IPS-20b (cell line): ENCODE measurements at regions not wholly inside any gene's neighbourhood (a gene's known extent, or its start where the extent isn't known, plus 50 kb on each side); places are given as distances from the start of the nearest gene placed in this dataset.

Experiments used
- H3K27ac ChIP-seq: one replicate; pipeline ENCODE4 v1.5.1; 2013; ENCODE audit warnings: low read length
- H3K27me3 ChIP-seq: 2 replicates; pipeline ENCODE4 v1.6.1; 2013; ENCODE audit warnings: mild to moderate bottlenecking, low read length, inconsistent platforms; ENCODE audit not compliant: insufficient read depth
- H3K36me3 ChIP-seq: 2 replicates; pipeline ENCODE4 v1.6.1; 2013; ENCODE audit warnings: low read depth, mild to moderate bottlenecking, inconsistent platforms, low read length, moderate library complexity; ENCODE audit not compliant: insufficient read depth
- H3K4me1 ChIP-seq: 2 replicates; pipeline ENCODE4 v1.6.1; 2013; ENCODE audit warnings: mild to moderate bottlenecking, control low read depth, inconsistent platforms, low read length, moderate library complexity; ENCODE audit not compliant: insufficient read depth
- H3K4me3 ChIP-seq: 2 replicates; pipeline ENCODE4 v1.5.1; 2013; ENCODE audit warnings: mild to moderate bottlenecking, low read length, inconsistent platforms
- H3K9ac ChIP-seq: 2 replicates; pipeline ENCODE4 v1.6.1; 2013; ENCODE audit warnings: low read depth, mild to moderate bottlenecking, inconsistent platforms, low read length, moderate library complexity
- H3K9me3 ChIP-seq: 2 replicates; pipeline ENCODE4 v1.6.1; 2013; ENCODE audit warnings: mild to moderate bottlenecking, low read depth, low read length, inconsistent platforms; ENCODE audit not compliant: insufficient read depth

DNA sequence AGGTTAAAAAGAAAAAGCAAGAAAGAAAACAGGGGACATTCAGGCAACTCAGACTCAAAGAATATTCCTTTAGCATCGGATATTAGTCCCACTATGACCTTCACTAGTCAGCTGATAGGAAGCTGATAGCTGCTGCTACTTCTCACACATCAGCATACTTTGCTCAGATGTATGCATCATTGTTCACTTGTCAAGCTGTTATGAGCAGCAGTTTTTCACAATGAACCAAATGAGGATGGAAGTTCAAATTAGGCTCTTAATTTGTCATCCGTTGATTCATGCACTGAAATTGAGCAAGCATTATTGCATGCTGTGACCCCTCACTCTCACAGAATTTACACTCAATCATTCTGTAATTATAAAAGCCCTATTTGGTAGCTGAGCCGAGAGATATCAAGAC, 257.7 kb downstream of the SNX13 start:
- H3K36me3 ChIP-seq, result no peaks in the 10 kb centered on the region
- no peak overlapping the region for H3K9ac ChIP-seq
- no peak overlapping the region for H3K4me3 ChIP-seq
- H3K27ac ChIP-seq, result no peak overlapping the region
- H3K9me3 ChIP-seq, result no peaks in the 10 kb centered on the region
- peaks cover 9% of the 10 kb centered on the region for H3K4me1 ChIP-seq
- H3K27me3 ChIP-seq, result no peaks in the 10 kb centered on the region

DNA sequence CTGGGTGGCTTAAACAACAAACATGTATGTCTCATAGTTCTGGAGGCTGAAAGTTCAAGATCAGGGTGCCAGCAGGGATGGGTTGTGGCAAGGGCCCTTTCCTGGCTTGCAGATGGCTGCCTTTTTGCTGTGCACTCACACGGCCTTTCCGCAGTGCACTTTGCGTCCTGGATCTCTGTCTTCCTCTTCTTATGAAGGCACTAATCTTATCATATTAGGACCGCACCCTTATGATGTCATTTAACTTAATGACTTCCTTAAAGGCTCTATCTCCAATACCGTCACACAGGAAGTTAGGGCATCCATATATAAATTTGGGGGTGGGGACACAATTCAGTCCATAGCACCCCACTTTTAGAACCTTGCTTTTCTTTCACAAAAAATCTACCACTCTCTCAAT, 255.2 kb downstream of the SNX13 start:
- Histone ChIP-seq H3K4me3 (no peak overlapping the region), H3K9me3 (no peaks in the 10 kb centered on the region), H3K27ac (no peak overlapping the region), H3K27me3 (no peaks in the 10 kb centered on the region), H3K9ac (no peak overlapping the region), H3K36me3 (no peaks in the 10 kb centered on the region), H3K4me1 (peaks cover 2% of the 10 kb centered on the region; the same call in 1 of the 2 replicates)

DNA sequence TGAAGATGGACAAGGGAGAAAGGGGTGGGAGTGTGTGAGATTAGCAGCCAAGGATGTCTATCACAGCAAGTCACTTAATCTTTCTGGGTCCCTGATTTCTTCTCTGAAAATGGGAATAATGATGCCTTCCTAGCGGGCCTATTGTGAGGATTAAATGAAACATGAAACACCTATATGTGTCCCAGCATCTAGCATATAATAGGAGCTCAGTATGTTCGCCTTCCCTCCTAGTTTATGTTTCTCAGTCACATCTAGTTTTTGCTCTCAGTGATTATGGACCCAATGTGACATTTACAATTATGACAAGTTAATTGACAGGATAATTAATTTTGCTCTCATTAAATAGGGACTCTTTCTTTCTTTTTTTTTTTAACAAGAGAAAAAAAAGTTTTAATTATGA, 252.9 kb downstream of the SNX13 start:
- Histone ChIP-seq H3K27ac (no peak overlapping the region), H3K4me3 (no peak overlapping the region), H3K9me3 (no peaks in the 10 kb centered on the region), H3K27me3 (no peaks in the 10 kb centered on the region), H3K36me3 (no peaks in the 10 kb centered on the region), H3K9ac (no peak overlapping the region), H3K4me1 (no peaks in the 10 kb centered on the region)

DNA sequence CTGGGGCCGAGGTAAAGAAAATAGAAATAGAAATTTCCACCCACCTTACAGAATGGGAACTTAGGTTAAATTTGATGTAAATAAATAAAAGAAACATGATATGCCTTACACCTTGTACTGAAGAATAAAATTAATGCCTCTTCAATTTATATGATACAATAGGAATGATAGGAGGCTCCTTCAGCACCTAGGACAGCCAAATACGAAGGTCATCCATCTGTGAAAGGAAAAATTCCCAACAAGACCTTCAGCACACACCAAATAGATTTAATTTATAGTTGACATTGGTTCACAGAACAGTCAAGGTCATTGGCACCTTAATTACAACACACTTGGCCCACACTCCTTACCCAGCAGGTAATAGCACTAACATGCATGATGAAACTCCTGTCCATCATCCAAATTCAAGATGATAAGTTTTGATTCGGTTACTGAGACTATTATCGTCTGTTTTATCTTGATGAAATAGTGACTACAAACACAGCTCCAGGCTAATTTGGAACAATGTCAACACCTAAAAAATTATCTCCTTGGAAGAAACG, 250.9 kb downstream of the SNX13 start:
- Histone ChIP-seq H3K36me3 (no peaks in the 10 kb centered on the region), H3K27me3 (no peaks in the 10 kb centered on the region), H3K9ac (no peak overlapping the region), H3K4me3 (no peak overlapping the region), H3K9me3 (no peaks in the 10 kb centered on the region), H3K27ac (no peak overlapping the region), H3K4me1 (no peaks in the 10 kb centered on the region)

DNA sequence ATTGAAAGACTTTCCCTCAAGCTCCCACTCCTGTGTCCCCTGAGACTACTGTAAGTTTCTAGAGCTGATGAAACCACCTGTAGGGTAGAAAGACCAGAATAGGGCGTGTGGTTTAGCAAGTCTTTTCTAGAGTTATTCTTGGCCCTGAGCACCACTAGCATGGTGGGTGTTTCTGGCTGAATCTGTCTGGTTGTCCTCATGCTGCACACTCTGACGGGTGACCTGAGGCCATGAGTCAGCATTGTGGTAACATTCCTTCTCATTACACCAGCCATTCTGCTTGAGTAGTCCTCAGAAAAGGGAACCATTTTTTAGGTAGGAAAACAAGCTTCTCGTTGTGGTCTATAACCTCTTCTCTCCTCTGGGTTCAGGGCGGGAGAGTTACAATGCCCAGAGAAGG, 250.3 kb downstream of the SNX13 start:
- no peaks in the 10 kb centered on the region for H3K36me3 ChIP-seq
- no peaks in the 10 kb centered on the region for H3K27me3 ChIP-seq
- H3K9me3 ChIP-seq, result no peaks in the 10 kb centered on the region
- no peak overlapping the region for H3K4me3 ChIP-seq
- no peak overlapping the region for H3K9ac ChIP-seq
- no peak overlapping the region for H3K27ac ChIP-seq
- no peaks in the 10 kb centered on the region for H3K4me1 ChIP-seq

DNA sequence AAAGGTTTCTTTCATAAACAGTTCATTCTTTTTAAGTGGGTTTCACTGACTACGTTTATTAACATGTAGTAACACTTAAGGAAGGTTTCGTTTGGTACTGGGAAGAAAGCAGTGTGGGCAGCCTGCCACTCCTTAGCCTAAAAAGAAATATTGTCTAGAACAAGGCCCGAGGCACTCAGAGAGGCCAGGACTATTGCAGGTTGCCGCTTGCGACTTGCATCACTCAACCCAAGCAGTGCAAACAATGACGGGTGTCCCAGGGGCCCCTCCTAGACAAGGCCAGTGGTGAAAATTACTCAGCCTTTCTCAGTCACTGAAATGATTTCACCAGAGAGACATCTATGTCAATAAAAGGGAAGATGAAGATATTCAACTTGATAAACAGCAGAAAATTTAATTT, 243.9 kb downstream of the SNX13 start:
- H3K27me3 ChIP-seq, result no peaks in the 10 kb centered on the region
- H3K9ac ChIP-seq, result no peak overlapping the region
- no peaks in the 10 kb centered on the region for H3K4me1 ChIP-seq
- no peaks in the 10 kb centered on the region for H3K36me3 ChIP-seq
- H3K27ac ChIP-seq, result no peak overlapping the region
- H3K9me3 ChIP-seq, result peaks cover 18% of the 10 kb centered on the region; the same call in 1 of the 2 replicates
- no peak overlapping the region for H3K4me3 ChIP-seq

DNA sequence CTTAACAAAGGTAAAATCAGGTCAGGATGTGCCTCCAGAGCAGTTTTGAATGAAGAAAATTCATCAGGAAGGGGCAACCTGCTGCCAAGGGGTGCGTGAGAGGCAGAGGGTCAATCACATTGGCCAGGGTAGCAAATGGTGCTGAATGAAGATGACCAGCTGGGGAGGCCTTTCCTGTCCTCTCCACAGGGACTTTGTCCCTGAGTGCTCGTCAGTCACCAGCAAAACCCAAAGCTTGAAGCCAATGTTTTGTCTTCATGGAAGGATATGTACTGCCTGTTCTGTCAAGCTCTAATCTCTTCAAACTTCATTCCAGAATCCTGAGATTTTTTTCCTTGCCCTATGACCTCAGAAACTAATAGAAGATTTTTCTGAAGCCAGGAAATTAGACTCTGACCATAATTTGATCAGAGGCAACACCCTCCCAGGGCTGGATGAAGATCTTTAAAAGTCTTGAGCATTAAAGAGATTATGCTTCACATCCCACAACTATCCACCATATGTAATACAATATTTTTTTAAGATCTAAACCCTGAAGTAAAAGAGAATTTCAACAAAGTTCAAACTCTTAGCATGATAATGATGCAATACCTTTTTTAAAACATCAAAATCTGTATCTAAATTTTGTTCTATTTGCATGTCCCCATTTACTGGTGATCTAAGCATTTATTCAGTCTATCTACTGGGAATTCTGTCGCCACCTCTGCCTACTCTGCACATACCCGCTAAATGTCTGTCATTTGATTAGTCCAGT, 243.0 kb downstream of the SNX13 start:
- H3K9me3 ChIP-seq, result peaks cover 18% of the 10 kb centered on the region; the same call in 1 of the 2 replicates
- no peak overlapping the region for H3K9ac ChIP-seq
- no peak overlapping the region for H3K4me3 ChIP-seq
- no peaks in the 10 kb centered on the region for H3K36me3 ChIP-seq
- H3K27ac ChIP-seq, result no peak overlapping the region
- H3K27me3 ChIP-seq, result no peaks in the 10 kb centered on the region
- no peaks in the 10 kb centered on the region for H3K4me1 ChIP-seq

DNA sequence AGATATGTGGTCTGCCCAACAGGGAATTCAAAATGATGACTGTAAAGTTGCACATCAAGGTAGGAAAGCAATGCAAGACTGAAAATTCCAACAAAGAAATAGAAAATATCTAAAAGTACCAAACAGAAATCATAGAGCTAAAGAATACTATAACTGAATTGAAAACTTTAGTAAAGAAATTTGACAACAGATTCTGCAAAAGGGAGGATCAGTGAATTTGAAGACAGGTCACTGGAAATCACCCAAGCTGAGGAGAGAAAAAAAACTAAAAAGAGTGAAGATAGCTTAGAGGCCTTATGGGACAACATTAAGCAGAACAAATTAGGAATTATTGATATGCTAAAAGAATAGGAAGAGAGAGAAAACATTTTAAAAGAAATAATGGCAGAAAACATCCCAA, 240.6 kb downstream of the SNX13 start:
- H3K36me3 ChIP-seq, result no peaks in the 10 kb centered on the region
- no peak overlapping the region for H3K27ac ChIP-seq
- H3K27me3 ChIP-seq, result no peaks in the 10 kb centered on the region
- no peak overlapping the region for H3K9ac ChIP-seq
- peaks cover 18% of the 10 kb centered on the region; the same call in 1 of the 2 replicates for H3K9me3 ChIP-seq
- no peaks in the 10 kb centered on the region for H3K4me1 ChIP-seq
- no peak overlapping the region for H3K4me3 ChIP-seq

DNA sequence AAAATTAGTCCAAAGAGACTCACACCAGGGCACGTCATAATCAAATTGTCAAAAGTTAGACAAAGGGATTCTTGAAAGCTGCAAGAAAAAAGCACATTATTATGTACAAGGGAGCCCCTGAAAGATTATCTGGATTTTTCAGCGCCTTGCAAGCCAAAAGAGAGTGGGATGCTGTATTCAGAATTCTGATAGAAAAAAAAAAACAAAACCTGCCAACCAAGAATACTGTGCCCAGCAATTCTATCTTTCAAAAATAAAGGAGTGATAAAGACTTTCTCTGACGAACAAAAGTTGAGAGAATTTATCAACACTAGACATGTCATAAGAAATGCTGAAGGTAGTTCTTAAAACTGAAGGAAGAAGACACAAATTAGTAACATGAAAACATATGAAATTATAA, 240.2 kb downstream of the SNX13 start:
- H3K27me3 ChIP-seq, result no peaks in the 10 kb centered on the region
- H3K9ac ChIP-seq, result no peak overlapping the region
- peaks cover 18% of the 10 kb centered on the region; the same call in 1 of the 2 replicates for H3K9me3 ChIP-seq
- H3K4me3 ChIP-seq, result no peak overlapping the region
- H3K27ac ChIP-seq, result no peak overlapping the region
- H3K36me3 ChIP-seq, result no peaks in the 10 kb centered on the region
- no peaks in the 10 kb centered on the region for H3K4me1 ChIP-seq

DNA sequence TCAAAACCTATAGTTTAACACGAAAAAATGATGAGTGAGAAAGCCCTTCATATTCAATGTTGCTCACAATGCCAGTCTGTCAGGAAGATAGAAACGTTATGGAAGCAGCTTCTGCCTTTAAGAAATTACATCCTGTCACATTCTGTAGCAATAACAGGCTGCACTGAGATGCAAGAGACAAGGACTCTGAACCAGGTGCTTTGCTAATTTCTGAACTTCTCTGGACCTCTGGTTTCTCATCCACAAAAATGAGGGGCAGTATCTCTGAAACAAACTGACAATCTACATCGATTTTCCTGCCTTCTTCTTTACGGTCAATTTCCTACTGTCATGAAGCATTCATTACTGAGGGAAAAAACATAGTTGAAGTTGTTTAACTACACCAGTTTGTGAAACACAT, 234.0 kb downstream of the SNX13 start:
- Histone ChIP-seq H3K9me3 (no peaks in the 10 kb centered on the region), H3K4me3 (no peak overlapping the region), H3K27me3 (no peaks in the 10 kb centered on the region), H3K36me3 (no peaks in the 10 kb centered on the region), H3K4me1 (peaks cover 2% of the 10 kb centered on the region; the same call in 1 of the 2 replicates), H3K9ac (no peak overlapping the region), H3K27ac (no peak overlapping the region)

DNA sequence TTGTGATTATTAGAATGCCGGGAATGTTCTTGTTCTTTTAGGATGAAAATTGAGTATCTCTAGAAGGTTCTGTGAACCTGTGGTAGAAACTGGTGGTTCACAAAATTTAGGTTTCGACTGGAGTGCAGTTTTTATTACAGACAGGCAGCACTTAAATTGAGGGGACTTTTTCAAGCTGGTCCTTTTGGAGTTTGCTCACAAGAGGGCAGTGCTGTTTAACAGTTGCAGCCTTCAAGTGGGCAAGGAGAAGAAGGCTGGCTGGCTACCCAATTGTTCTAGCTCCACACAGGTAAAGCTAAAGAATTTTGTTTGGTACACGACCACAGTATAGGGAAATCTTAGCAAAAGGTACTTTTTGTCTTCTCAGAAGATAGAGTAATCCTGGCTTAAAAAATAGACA, 233.6 kb downstream of the SNX13 start:
- no peak overlapping the region for H3K9ac ChIP-seq
- no peaks in the 10 kb centered on the region for H3K27me3 ChIP-seq
- no peak overlapping the region for H3K27ac ChIP-seq
- no peaks in the 10 kb centered on the region for H3K36me3 ChIP-seq
- no peak overlapping the region for H3K4me3 ChIP-seq
- peaks cover 2% of the 10 kb centered on the region; the same call in 1 of the 2 replicates for H3K4me1 ChIP-seq
- no peaks in the 10 kb centered on the region for H3K9me3 ChIP-seq

DNA sequence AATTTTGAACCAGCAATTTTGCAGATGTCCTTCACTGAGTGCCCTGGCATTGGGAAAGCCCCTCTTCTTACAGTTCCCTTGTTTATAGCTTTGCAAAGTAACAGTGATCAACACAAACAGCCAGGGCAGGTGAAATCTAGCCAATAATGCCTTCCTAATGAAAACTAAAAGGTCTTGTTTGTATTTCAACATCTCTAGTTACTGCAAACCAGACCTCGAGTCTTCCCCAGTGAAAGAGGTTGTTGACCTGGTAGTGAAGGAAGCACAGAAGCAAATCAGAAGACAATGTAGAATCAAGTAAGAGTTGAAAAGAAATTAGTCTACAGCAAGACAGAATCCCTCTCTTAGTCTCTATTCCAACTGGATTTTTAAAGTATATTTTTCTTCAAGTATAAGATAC, 231.2 kb downstream of the SNX13 start:
- H3K27ac ChIP-seq, result no peak overlapping the region
- peaks cover 2% of the 10 kb centered on the region; the same call in 1 of the 2 replicates for H3K4me1 ChIP-seq
- no peaks in the 10 kb centered on the region for H3K9me3 ChIP-seq
- no peaks in the 10 kb centered on the region for H3K36me3 ChIP-seq
- H3K9ac ChIP-seq, result no peak overlapping the region
- H3K4me3 ChIP-seq, result no peak overlapping the region
- no peaks in the 10 kb centered on the region for H3K27me3 ChIP-seq
